ENCODE measurements at regions not wholly inside any gene's neighbourhood (a gene's known extent, or its start where the extent isn't known, plus 50 kb on each side); places are given as distances from the start of the nearest gene placed in this dataset.

DNA sequence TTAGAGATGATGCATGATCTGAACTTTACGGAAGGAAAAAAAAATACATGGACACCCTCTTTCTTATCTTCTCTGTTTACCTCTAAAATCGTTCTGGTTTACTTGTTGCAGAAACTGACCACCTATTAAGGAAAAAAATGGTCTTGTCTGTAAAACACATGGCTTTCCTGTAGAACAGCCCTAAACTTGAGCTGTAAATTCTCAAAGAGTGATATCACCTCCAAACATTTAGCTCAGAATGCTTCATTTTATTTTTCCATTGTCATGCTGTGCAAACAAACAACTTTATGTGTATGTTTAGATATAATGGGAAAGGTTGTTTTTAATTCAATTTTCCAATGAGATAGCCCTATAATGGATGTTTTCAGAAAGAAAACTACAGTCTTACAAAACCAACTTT, 237.4 kb upstream of the NR2F2 start:
- no peak for DNase-seq

DNA sequence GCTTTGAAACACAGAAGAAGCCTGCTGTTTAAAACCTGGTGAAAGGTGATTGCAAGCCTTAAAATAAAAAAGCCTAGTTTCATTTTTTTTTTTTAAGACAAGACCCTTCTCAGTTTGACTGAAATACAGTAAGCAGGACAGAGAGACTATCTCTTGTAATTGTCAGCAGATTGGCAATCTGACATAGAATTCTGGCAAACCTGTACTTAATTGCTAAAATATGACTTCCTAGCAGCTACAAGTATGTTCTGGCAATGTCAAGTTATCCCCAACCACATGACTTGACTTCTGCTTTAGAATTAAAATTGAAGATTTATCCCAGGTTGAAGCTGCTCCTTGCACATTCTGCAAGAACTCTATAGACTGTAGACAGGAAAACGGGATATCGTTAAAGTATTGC, 232.8 kb upstream of the NR2F2 start:
- no peak for DNase-seq

DNA sequence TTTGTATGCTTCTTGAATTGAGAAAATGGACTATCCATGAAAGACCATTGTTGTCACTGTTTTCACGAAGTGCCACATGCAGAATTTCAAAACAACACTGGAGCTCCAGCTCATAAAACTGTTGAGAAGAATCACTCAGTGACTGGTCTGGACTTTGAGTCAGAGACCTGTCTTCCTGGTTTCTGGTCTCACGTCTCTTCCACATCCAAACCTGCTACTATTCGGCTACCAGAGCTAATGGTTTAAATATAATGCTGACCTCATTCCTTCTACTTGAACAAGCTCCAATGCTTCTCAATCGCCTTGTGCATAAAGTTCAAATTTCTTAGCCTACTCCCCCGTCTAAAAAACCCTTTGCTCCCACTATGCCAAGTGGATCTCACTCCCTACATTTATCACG, 227.9 kb upstream of the NR2F2 start:
- DNase-seq = no peak

DNA sequence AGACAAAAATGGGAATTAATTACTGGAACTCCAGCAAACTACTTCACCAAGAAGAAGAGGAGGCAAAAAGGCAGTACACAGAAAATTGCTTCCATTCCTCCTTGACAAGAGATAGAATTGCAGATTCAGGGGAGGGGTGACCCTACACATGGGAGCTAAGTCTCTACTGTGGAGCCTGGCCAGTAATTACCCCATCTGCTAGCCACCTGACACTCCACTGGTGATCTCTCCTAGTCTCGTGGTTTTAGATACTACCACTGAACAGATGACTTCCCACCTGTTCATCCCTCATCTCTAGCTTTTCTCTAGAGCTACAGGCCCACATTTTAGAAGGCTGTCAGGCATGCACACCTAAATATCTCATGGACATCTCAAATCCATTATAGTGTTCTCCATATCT, 224.3 kb upstream of the NR2F2 start:
- DNase-seq = no peak

DNA sequence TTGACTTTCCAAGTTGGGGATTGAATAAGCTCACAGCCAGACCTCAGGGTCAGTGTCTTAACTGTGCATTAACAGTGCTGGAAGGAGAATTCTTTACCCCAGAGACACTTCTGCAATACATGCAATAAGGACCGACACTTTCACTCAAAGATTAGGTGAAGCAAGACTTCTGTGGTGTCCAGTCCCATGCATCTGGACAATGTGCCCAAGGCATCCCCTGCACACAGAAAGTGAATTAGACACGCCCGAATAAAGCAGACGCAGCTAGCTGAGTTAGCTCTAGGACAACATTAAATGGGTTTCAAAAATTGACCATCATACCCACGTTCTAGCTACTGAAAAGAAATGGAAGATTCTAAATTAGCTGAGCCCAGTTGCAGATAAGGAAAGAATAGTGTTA, 223.9 kb upstream of the NR2F2 start:
- DNase-seq = no peak

DNA sequence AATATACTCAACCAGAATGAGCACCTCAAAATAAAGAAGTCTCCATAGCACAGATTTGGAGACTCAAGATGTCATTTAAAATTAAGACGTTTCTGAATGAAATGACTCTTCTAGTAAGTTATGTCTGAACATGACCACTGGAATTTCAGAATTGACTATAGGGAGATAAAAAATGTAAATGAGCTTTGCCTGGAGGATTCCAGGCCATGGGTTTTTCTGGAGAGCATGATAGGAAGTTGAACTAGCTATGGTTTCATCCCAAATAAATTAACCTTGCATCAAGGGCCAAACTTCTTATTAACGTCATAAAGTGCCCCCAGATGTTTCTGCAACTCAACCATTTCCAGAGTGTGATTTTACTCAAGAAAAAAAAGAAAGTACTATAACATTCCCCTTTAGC, 222.6 kb upstream of the NR2F2 start:
- no peak for DNase-seq

DNA sequence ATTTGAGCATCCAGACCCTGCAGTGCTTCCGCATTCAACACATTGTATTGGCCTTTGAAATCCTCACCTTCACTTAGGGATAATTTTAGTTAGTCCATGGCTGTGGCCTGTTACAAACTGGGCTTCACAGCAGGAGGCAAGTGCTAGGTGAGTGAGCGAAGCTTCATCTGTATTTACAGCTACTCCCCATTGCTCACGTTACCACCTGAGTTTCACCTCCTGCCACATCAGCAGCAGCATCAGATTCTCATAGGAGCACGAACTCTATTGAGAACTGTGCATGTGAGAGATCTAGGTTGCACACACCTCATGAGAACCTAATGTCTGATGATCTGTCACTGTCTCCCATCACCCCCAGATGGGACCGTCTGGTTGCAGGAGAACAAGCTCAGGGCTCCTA, 222.1 kb upstream of the NR2F2 start:
- no peak for DNase-seq

DNA sequence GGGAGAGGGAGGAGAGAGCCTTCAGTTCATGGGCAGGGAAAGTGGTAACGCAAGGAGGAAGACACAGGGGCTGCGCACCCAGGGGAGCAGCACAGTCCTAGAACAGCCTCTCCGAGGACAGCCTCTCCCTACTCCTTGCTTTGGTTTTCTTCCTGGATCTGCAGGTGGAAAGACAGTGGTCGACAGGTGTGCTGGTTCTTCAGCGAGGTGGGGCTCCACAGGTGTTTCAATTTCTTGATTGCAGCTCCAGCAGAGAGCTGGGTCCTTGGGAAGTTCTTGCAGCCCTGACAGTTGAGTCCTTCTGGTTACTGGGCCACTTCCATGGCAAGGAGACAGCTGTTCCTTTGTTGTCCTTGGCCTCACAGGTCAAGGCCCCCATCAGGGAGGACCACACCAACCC, 220.7 kb upstream of the NR2F2 start:
- no peak for DNase-seq

DNA sequence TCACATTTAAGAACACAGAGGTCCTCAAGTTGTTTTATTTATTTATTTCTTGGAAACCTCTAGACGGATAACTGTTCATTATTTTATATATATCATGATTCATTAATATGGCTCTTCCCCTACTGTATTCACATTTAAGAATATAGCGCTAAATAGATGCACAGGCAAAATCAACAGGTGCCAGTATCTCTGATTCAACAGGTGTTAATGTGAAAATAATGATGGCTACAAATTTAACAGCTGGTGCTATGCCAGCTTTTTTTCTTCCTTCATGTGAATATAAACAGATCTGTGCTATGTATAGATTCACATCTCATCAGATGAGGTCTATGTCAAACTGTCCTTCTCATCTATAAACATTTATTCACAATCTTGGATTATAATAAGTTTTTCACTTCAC, 218.5 kb upstream of the NR2F2 start:
- no peak for DNase-seq

DNA sequence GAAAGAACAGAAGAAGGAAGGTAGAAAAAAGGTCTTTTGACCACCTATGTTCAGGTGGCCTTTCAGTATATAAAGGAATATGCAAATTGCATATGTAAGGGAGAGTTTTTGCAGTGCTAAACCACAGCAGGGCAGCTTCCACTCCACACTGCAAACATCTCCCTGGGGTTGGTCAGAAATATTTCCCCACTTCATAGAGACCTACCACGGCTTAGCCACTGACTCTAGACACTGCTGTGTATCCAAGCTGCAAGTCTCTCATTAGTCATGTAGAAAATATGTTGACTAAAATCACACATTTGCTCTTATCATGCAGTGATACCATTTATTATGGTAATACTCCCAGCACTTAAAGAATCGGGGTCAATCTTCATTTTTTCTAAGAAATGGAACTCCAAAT, 214.9 kb upstream of the NR2F2 start:
- DNase-seq = no peak

DNA sequence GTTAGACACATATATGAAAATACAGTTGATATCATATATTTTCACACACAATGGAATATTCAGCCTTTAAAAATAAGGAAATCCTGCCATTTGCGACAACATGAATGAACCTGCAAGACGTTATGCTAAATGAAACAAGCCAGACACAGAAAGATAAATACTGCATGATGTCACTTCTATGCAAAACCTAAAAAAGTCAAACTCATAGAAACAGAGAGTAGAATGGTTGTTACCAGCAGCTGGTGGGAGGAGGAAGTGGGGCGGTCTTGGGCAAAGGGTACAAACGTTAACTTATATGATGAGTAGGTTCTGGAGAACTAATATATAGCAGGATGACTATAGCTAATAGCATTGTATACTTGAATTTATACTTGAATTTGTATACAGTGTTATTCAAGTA, 213.2 kb upstream of the NR2F2 start:
- DNase-seq = no peak

DNA sequence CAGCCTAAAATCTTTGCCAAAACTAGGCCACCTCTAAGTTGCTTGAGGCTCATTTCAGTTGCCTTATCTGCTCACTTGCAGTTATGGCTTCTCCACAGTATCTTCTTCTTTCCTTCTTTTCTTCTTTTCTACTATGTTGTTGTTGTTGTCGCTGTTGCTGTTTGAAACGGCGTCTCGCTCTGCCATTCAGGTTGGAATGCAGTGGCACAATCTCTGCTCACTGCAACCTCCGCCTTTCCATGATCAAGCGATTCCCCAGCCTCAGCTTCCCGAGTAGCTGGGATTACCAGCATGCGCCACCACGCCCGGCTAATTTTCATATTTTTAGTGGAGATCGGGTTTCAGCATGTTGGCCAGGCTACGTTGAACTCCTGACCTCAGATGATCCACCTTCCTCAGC, 210.8 kb upstream of the NR2F2 start:
- no peak for DNase-seq

DNA sequence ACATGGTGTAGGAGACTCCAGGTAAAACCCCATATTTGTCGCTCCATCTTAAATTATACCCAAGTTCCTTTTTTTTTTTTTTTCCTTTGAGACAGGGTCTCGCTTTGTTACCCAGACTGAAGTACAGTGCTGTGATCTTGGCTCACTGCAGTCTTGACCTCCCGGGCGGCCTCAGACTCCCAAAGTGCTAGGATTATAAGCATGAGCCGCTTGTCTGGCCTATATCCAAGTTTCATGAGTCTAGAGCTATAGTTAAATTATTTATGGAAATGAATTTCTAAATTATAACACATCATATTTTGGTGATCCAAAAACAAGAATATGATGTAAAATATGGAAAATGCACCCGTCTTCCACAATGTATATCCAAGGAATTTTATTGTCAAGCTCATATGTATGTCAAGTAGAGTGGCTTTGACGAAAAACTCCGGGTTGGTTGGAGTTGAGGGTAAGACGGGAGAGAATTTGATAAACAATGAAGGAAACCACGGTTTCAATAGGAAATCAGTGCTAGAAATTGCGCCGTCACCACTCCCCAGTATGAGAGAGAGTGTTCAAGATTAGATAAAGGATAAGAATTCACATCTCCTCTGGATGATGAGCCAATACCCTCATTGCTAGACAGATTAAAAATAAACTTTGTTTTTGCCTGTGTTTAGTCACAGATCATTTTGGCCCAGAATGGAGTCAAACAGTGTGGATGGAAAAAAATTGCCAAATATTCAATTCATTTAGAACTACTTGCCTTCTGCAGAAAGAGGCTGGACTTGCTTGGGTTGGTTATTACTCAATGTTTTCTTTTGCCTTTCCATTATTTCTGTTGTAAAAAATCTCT, 209.2 kb upstream of the NR2F2 start:
- no peak for DNase-seq

DNA sequence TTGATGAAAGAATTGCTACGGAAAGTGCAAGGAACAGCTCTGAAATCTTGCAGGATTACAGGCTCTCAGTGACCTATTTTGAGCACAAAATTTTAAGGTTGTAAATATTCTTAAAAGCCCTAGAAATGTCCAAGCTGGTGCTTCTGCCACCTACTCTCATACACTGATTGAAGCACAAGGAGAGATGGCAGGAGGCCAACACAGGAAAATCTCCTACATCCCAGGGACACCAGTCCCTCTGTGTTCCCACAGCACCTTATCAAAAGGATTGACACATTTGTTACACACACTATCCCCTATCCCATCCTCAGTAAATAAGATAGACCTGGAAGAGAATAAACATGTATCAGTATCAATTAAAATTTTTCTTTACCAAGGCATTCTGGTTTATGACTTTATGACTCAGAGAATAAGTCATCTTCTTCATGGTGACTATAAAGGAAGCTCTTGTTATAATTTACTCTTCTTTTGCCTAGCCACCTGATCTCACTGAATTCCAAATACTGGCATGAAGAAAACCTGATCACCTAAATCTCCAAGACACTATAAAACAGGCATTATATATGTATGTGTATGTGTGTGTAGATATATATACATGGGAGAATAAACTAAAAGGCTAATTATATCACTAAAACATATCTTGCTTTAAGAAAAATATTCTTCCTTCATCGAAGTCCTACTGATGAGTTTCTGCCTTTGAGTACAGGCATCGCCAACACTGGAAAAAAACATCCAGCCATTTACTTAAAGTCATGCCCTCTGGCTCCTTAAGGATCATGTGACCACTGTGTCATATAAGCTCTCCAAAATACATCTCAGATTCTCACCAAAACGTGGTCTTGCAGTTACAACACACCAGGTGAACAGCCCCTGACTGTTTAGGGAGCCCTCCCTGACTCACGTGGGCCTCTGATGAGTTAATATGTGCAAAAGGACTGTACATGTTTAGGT, 208.1 kb upstream of the NR2F2 start:
- DNase-seq = no peak

DNA sequence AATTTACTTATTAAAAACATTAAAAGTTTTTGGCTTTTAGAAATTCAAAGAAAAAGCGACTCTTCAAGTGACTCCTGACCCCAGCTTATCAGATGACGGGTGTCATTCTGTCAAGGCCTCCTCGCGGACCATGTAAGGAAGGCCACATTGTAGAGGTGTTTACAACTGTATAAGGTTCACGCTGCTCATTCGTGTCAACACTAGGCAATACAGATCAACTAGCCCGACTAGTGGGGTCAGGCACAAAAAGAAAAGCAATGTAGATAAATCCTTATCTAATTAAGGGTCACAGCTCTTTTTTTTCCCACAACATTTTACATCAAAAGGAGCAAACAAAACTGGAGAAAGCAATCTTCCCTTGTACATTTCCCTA, 207.5 kb upstream of the NR2F2 start:
- DNase-seq = no peak

DNA sequence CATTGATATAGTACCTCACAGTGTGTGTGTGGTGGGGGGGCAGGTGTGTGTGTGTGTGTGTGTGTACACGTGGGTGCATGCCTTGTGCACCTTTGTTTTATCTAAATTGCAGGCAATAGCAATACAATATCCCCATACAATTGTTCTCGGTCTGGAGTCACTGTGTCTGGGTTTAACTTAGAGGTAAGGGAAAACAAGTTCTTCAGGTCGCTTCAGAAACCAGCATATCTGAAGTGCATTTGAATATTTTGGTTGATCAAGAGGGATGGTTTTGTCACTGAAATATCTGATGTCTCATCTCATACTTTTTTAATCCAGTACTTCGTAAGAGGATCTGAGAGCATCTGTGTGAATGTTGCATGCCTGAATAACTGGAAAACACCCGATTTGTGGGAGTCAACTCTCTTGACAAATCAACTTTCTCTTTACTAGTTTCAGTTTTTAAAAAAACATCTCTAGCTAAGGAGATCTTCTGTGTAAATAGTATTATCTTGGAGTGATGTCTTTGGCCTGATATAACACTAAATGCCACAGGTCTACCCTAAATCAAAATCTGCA, 206.8 kb upstream of the NR2F2 start:
- no peak for DNase-seq

DNA sequence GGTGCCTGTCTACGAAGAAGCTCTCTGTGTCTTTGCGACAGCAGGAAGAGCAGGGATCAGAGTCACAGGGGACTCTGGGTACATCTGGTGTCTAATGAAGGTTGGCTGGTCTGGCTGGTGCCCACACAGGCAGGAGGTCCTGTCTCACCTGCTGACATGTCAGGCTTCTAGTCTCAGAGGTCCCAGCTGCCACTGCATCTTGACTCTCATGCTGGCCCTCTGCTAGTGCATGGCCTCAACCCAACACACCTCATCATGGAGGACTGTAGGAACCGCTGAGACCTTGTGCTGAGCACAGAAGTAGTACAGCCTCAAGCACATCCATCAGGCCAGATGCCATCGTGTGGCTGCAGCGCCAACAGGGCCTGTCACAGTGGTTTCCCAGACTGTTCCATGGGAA, 206.1 kb upstream of the NR2F2 start:
- DNase-seq = no peak

DNA sequence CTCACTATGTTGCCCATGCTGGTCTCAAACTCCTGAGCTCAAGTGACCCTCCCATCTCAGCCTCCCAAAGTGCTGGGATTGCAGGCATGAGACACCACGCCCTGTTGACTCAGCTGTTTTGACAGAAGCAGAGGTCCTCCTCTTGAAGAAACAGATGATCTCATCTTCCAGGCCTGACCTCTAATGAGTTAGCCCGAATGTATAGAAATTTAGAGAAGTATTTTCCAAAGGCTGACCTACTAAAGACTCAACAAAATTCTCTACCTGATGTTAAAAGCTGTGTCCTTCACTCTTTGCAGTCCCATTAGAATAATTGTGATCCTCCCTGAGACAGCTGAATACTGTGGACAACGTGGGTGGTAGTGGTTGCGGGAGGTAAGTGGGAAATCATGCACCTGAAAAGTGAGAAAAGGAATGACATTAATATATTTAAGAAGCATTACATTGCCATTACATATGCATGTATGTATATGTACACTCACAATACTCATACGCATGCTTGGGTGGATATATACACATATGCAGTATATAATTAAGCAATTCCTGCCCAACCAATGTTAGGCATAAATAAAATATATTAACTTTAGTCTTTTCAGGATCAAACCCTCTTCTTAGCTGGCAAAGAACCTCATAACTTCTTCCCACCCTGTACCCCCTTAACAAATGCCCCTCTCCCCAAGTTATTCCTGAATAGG, 204.6 kb upstream of the NR2F2 start:
- no peak for DNase-seq

DNA sequence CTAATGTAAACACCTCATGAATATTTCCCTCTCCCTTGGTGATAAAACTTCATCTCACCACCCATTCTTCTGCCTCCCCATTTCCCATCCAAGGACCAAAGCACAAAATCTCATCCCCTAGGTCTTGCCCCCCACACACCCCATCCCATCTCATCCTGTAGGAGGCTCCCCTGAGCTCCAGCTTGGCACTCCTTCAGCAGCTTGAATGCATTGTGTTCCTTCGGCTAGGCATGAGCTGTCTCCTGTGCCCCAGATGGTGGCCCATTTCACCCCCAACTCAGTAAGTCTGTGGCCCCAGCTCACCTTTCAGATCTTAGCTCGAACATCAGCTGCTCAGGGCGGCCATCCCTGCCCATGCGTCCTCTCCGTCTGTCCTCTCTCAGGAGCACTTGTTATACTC, 203.6 kb upstream of the NR2F2 start:
- no peak for DNase-seq

DNA sequence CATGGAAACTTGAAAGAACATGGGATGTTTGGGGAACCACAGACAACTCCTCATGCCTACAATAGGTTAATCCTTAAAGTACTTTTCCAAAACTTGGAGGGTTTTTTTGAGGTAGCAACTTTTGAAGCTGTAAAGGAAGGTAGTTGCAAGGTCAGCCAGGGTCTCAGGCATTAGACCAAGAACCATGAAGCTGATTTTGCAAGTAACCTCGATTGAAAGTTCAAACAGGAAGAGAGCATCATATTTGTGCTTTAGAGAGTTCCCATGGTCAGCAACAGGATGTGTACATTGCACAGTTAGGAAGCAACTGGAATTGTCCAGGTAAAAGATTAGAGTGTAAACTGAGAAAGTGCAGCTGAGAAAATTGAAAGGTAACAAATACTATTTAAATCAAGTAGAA, 199.8 kb upstream of the NR2F2 start:
- no peak for DNase-seq

DNA sequence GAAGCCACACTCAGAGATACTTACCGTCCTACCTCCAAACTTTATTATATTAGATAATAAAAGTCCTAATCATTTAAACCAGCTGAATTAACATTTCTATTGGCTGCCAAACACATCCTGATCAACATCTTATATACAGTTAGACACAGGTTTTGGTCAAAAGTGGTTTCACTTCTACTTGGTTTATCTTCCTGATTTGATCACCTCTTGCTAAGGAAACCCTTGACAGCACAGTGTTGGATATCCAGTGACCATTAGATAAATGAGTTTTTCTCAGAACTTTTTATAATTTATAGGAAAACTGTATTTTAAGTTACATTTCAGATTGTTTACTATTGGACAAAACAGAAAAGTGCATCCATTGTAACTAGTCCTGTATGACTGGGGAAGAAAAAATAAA, 198.4 kb upstream of the NR2F2 start:
- no peak for DNase-seq

DNA sequence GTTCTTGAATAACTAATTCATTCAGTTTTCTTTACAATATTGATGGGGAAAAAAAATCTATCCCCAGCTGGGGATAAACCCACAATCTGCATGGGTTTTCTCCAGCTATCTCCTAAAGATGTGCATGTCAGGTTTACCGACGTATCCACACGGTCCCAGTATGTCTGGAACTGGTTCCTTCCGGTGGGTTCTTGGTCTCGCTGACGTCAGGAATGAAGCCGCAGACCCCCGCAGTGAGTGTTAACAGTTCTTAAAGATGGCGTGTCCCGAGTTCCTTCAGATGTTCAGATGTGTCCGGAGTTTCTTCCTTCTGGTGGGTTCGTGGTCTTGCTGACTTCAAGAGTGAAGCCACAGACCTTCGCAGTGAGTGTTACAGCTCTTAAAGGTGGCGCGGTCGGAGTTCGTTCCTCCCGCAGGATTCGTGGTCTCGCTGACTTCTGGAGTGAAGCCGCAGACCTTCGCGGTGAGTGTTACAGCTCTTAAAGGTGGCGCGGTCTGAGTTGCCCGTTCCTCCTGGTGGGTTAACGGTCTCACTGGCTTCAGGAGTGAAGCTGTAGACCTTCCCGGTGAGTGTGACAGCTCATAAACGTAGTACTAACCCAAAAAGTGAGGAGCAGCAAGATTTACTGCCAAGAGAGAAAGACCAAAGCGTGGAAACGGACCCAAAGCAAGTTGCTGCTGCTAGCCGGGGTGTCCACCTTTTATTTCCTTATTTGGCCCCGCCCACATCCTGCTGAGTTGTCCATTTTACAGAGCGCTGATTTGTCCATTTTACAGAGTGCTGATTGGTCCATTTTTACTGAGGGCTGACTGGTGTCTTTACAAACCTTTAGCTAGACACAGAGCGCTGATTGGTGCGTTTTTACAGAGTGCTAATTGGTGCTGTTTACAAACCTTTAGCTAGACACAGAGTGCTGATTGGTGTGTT, 195.1 kb upstream of the NR2F2 start:
- no peak for DNase-seq
